K562 (cell line): ENCODE measurements at regions not wholly inside any gene's neighbourhood (a gene's known extent, or its start where the extent isn't known, plus 50 kb on each side); places are given as distances from the start of the nearest gene placed in this dataset.

Experiments
- ATAC-seq: fragments of 200-7000 bp; cut with Tn5 transposase; 3 replicates; pipeline ENCODE4 v1.9.1; 2020; ENCODE audit warnings: moderate library complexity
- BruUV-seq: library from RNA; stranded (reverse); fragments of 400-500 nt; replicated peaks from 2 replicates; lab custom pipeline; 2021; lab: Mats Ljungman, UMichigan
- CTCF ChIA-PET: fragments of 300-600 bp; formaldehyde crosslinking; extraction: SDS; loops from one replicate; lab custom pipeline; 2021; ENCODE audit warnings: low intra/inter-chr PET ratio; lab: Yijun Ruan, JAX
- POLR2A ChIA-PET: fragments of 300-600, 350-650 bp; sonication (Branson Sonifier 250); formaldehyde crosslinking; extraction: SDS; loops from one replicate; lab custom pipeline; 2021; ENCODE audit warnings: antibody characterized with exemption, inconsistent platforms; lab: Yijun Ruan, JAX
- DNase-seq, 4 experiments: peaks; one replicate each; pipeline versions ENCODE4 v3.0.0 to v3.0.0-alpha.2; 2011 to 2018; ENCODE audit warnings: low spot score in 3 of 4, mixed read lengths in 3 of 4; ENCODE audit errors: extremely low read depth in 1 of 4
- FAIRE-seq: peaks from 2 replicates; lab custom pipeline; 2011; peaks lifted over from hg19 to GRCh38; lab: Jason Lieb, UNC
- H2AFZ ChIP-seq: 2 replicates; pipeline ENCODE4 v1.6.0; 2011; ENCODE audit warnings: low read depth, low read length, control low read depth, inconsistent platforms
- H3K27ac ChIP-seq: fragments of 200-600 bp; 3 replicates; pipeline ENCODE4 v1.8.0; 2011; ENCODE audit warnings: low read depth, mild to moderate bottlenecking, control low read depth, inconsistent platforms, low read length, moderate library complexity, mixed read lengths; ENCODE audit errors: extremely low read depth
- H3K27me3 ChIP-seq, 2 experiments: fragments of 300-600 bp in 1 of 2; 2 replicates in 1 of 2; 3 replicates in 1 of 2; pipeline versions ENCODE4 v1.6.0 to v1.8.0; 2011; ENCODE audit warnings: inconsistent platforms in 2 of 2, low read length in 2 of 2, mild to moderate bottlenecking in 1 of 2, mixed read lengths in 1 of 2, moderate library complexity in 1 of 2; ENCODE audit not compliant: control insufficient read depth in 2 of 2, insufficient read depth in 2 of 2
- H3K36me3 ChIP-seq: fragments of 300-600 bp; 3 replicates; pipeline ENCODE4 v1.8.0; 2011; ENCODE audit warnings: mild to moderate bottlenecking, low read length, inconsistent platforms; ENCODE audit not compliant: control insufficient read depth, insufficient read depth
- H3K4me1 ChIP-seq, 2 experiments: fragments of 200-600 bp in 1 of 2; replicated peaks in 1 of 2; 2 replicates in 1 of 2; 3 replicates in 1 of 2; pipeline versions ENCODE4 v1.5.1 to v1.8.0; 2011; ENCODE audit warnings: inconsistent platforms in 2 of 2, low read length in 2 of 2, mild to moderate bottlenecking in 1 of 2, mixed read lengths in 1 of 2, moderate library complexity in 1 of 2; ENCODE audit not compliant: control insufficient read depth in 2 of 2, insufficient read depth in 2 of 2
- H3K4me2 ChIP-seq: 2 replicates; pipeline ENCODE4 v1.6.1; 2011; ENCODE audit warnings: low read length, control low read depth, inconsistent platforms, mixed read lengths; ENCODE audit not compliant: insufficient read depth
- H3K4me3 ChIP-seq: fragments of 200-600 bp; sonication (generic), shearing (Covaris generic); 2 replicates; pipeline ENCODE4 v1.5.1; 2016; ENCODE audit warnings: control low read depth, inconsistent platforms
- H3K79me2 ChIP-seq: fragments of 200-600 bp; 3 replicates; pipeline ENCODE4 v1.8.0; 2011; ENCODE audit warnings: low read length, inconsistent platforms; ENCODE audit not compliant: control insufficient read depth, insufficient read depth
- H3K9ac ChIP-seq, 2 experiments: 2 replicates each; pipeline versions ENCODE4 v1.6.0 to v1.6.1; 2011; ENCODE audit warnings: low read depth in 2 of 2, low read length in 2 of 2, control low read depth in 1 of 2, inconsistent platforms in 1 of 2, mild to moderate bottlenecking in 1 of 2, mixed read lengths in 1 of 2; ENCODE audit not compliant: insufficient read depth in 1 of 2
- H3K9me1 ChIP-seq: one replicate; pipeline ENCODE4 v1.6.0; 2011; ENCODE audit warnings: inconsistent platforms, mild to moderate bottlenecking, low read length, moderate library complexity; ENCODE audit not compliant: control insufficient read depth, insufficient read depth
- H3K9me3 ChIP-seq: replicated peaks from 2 replicates; pipeline ENCODE4 v1.5.1; 2011; ENCODE audit warnings: low read depth, low read length, inconsistent platforms; ENCODE audit not compliant: control insufficient read depth, insufficient read depth
- H4K20me1 ChIP-seq: replicated peaks from 2 replicates; pipeline ENCODE4 v1.6.1; 2011; ENCODE audit warnings: low read length, inconsistent platforms, mixed read lengths; ENCODE audit not compliant: control insufficient read depth, insufficient read depth
- CEBPB ChIP-seq: fragments of 450-650 bp; IDR thresholded peaks from 2 replicates; pipeline ENCODE4 v1.6.1; 2016; ENCODE audit warnings: missing genetic modification characterization, missing compliant biosample characterization
- CHD1 ChIP-seq: fragments of 200-600 bp; sonication (generic); IDR thresholded peaks from one replicate; pipeline ENCODE4 v1.6.1; 2012; ENCODE audit warnings: mild to moderate bottlenecking, moderate library complexity, low read length, inconsistent platforms
- CREM ChIP-seq: IDR thresholded peaks from 2 replicates; pipeline ENCODE4 v1.6.1; 2014; ENCODE audit warnings: antibody characterized with exemption, low read depth
- ESRRA ChIP-seq: fragments of 450-650 bp; IDR thresholded peaks from 2 replicates; pipeline ENCODE4 v1.6.1; 2014; ENCODE audit warnings: low read depth, mild to moderate bottlenecking, moderate library complexity, borderline replicate concordance
- ETS2 ChIP-seq: IDR thresholded peaks from 2 replicates; pipeline ENCODE4 v1.6.1; 2016; ENCODE audit warnings: borderline replicate concordance, missing genetic modification characterization, mild to moderate bottlenecking, moderate library complexity, missing compliant biosample characterization; ENCODE audit not compliant: poor library complexity, severe bottlenecking
- FOXA3 ChIP-seq, 2 experiments: fragments of 450-650 bp in 1 of 2; sonication (generic) in 1 of 2; formaldehyde crosslinking; IDR thresholded peaks in 1 of 2; conservative IDR thresholded peaks in 1 of 2; 2 replicates each; pipeline versions ENCODE4 v1.4.0 to v1.8.0; 2020 to 2022; ENCODE audit warnings: mild to moderate bottlenecking in 2 of 2, missing genetic modification reagents in 1 of 2
- FOXP1 ChIP-seq: sonication (generic); formaldehyde crosslinking; IDR thresholded peaks from 2 replicates; pipeline ENCODE4 v1.8.0; 2022; ENCODE audit warnings: mild to moderate bottlenecking, missing genetic modification reagents
- HDAC2 ChIP-seq: fragments of 450-650 bp; IDR thresholded peaks from 2 replicates; pipeline ENCODE4 v1.6.1; 2016; ENCODE audit warnings: mild to moderate bottlenecking
- ILF3 ChIP-seq: fragments of 450-650 bp; IDR thresholded peaks from 2 replicates; pipeline ENCODE4 v1.6.1; 2018; ENCODE audit warnings: antibody characterized with exemption, mild to moderate bottlenecking, moderate library complexity, borderline replicate concordance
- KLF13 ChIP-seq: fragments of 450-650 bp; IDR thresholded peaks from 2 replicates; pipeline ENCODE4 v1.6.1; 2016; ENCODE audit warnings: missing genetic modification characterization, low read depth, mild to moderate bottlenecking, missing compliant biosample characterization, moderate library complexity, borderline replicate concordance
- NFXL1 ChIP-seq: fragments of 450-650 bp; formaldehyde crosslinking; IDR thresholded peaks from 2 replicates; pipeline ENCODE4 v1.4.0; 2021; ENCODE audit warnings: mild to moderate bottlenecking
- NRF1 ChIP-seq, 2 experiments: fragments of 450-650 bp; IDR thresholded peaks in 1 of 2; conservative IDR thresholded peaks in 1 of 2; 2 replicates each; pipeline ENCODE4 v1.6.1; 2014; ENCODE audit warnings: mild to moderate bottlenecking in 2 of 2
- RAD21 ChIP-seq, 2 experiments: fragments of 250-450 bp in 1 of 2; fragments of 450-650 bp in 1 of 2; sonication (Bioruptor Pico) in 1 of 2; formaldehyde crosslinking in 1 of 2; IDR thresholded peaks in 1 of 2; conservative IDR thresholded peaks in 1 of 2; 2 replicates each; pipeline versions ENCODE4 v1.4.0 to v1.8.0; 2020 to 2022; ENCODE audit warnings: mild to moderate bottlenecking in 2 of 2, moderate library complexity in 1 of 2
- TCFL5 ChIP-seq: fragments of 250-450 bp; sonication (Bioruptor Pico); conservative IDR thresholded peaks from 2 replicates; pipeline ENCODE4 v1.6.1; 2021; ENCODE audit warnings: mild to moderate bottlenecking, moderate library complexity, matching md5 sums
- ZFP30 ChIP-seq: fragments of 250-450 bp; sonication (Bioruptor Pico); IDR thresholded peaks from 2 replicates; pipeline ENCODE4 v1.8.0; 2022; ENCODE audit warnings: moderate library complexity, mild to moderate bottlenecking, inconsistent platforms, borderline replicate concordance
- ZFX ChIP-seq: sonication (generic); formaldehyde crosslinking; IDR thresholded peaks from 2 replicates; pipeline ENCODE4 v1.8.0; 2022; ENCODE audit warnings: mild to moderate bottlenecking, missing genetic modification reagents, moderate library complexity
- ZNF24 ChIP-seq: fragments of 450-650 bp; IDR thresholded peaks from 2 replicates; pipeline ENCODE4 v1.6.1; 2016
- WGBS: fragments of 100-300 bp; shearing (Covaris generic); methylation state at CpG from one replicate; pipeline ENCODE4 v1.1.6; 2016; ENCODE audit warnings: low coverage, mixed read lengths; ENCODE audit not compliant: insufficient coverage; ENCODE audit errors: missing lambda C conversion rate; 5-methylcytosine and 5-hydroxymethylcytosine counted together
- in situ Hi-C: fragments of 300-500 bp; cut with MboI; formaldehyde crosslinking; loops from 4 replicates; pipeline ENCODE4 v1.15.0; 2018; ENCODE audit warnings: inconsistent platforms, mixed read lengths
- intact Hi-C: fragments of 100-400 bp; cut with micrococcal nuclease; formaldehyde crosslinking; loops from 2 replicates; pipeline ENCODE4 v1.14.2; 2022
- TF ChIP-seq, protein P1 (sequence below): fragments of 450-650 bp; IDR thresholded peaks from 2 replicates; pipeline ENCODE4 v1.6.1; 2016; ENCODE audit warnings: antibody characterized with exemption
- TF ChIP-seq, protein P2 (sequence below): fragments of 250-450 bp; sonication (Bioruptor Pico); IDR thresholded peaks from 2 replicates; pipeline ENCODE4 v1.5.0; 2021

DNA sequence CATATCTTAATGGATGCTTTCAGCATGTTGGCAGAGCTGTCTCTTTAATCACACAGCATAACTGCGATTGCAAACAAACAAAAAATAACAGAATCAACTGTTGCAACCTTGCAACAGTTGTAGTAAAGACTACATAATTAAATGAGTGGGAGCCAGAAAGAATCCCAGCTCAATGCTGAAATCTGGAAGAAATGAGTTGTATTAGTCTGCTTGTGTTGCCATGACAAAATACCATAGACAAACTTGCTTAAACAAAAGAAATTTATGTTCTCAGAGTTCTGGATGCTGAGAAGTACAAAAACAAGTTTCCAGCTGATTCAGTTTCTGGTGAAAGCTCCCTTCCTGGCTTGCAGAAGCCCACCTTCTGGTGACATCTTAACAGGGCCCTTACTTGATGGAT, 260.9 kb upstream of the TUSC1 start (continued):
- TF ChIP-seq RAD21 (CRISPR knock-in tag; conservative IDR thresholded peaks at IDR 0.05 in 1 of 2, IDR thresholded peaks at IDR 0.05 in 1 of 2): no peak
- TF ChIP-seq KLF13: no peak
- no peak for TF ChIP-seq TCFL5 (CRISPR knock-in tag)

DNA sequence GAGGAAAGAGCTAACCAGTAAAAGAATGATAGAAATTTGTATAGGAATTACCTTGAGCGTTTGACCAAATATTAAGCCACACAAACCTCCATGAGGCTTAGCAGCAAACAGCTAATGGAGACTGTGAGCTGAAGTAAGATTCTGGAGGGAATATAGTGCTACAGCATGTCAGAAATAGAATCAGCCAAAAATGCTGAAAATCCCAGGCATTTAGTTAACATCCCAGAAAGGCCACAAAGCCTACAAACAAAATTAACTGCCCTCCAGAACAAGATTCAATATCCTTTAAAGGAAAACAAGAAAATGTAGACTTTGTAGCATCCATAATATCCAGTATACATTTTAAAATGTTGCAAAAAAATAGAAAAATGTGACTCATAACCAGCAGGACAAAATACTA, 257.8 kb upstream of the TUSC1 start:
- no peaks in the 10 kb centered on the region for H3K4me1 ChIP-seq
- no peak overlapping the region for H3K27ac ChIP-seq
- H3K9ac ChIP-seq: no peak overlapping the region
- H3K9me1 ChIP-seq: no peaks in the 10 kb centered on the region
- CTCF ChIA-PET: no interaction called here
- ATAC-seq: no peak
- TF ChIP-seq NFXL1: no peak
- no peak for TF ChIP-seq CREM
- TF ChIP-seq CEBPB (tag): no peak
- TF ChIP-seq FOXA3 (CRISPR knock-in tag; conservative IDR thresholded peaks at IDR 0.05 in 1 of 2, IDR thresholded peaks at IDR 0.05 in 1 of 2): no peak
- TF ChIP-seq, protein P1, sequence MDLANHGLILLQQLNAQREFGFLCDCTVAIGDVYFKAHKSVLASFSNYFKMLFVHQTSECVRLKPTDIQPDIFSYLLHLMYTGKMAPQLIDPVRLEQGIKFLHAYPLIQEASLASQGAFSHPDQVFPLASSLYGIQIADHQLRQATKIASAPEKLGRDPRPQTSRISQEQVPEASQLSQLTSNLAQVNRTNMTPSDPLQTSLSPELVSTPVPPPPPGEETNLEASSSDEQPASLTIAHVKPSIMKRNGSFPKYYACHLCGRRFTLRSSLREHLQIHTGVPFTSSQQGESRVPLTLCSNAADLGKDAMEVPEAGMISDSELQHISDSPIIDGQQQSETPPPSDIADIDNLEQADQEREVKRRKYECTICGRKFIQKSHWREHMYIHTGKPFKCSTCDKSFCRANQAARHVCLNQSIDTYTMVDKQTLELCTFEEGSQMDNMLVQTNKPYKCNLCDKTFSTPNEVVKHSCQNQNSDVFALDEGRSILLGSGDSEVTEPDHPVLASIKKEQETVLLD: no peak
- no peak for TF ChIP-seq ZFP30
- TF ChIP-seq HDAC2: no peak
- no peak for TF ChIP-seq NRF1 (conservative IDR thresholded peaks at IDR 0.05 in 1 of 2, IDR thresholded peaks at IDR 0.05 in 1 of 2)
- no peak for TF ChIP-seq ESRRA
- no peak for TF ChIP-seq CHD1
- TF ChIP-seq ILF3: no peak
- no peak for TF ChIP-seq ZNF24
- TF ChIP-seq, protein P2, sequence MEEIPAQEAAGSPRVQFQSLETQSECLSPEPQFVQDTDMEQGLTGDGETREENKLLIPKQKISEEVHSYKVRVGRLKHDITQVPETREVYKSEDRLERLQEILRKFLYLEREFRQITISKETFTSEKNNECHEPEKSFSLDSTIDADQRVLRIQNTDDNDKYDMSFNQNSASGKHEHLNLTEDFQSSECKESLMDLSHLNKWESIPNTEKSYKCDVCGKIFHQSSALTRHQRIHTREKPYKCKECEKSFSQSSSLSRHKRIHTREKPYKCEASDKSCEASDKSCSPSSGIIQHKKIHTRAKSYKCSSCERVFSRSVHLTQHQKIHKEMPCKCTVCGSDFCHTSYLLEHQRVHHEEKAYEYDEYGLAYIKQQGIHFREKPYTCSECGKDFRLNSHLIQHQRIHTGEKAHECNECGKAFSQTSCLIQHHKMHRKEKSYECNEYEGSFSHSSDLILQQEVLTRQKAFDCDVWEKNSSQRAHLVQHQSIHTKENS (CRISPR knock-in tag): no peak
- TF ChIP-seq FOXP1 (CRISPR knock-in tag): no peak
- TF ChIP-seq ZFX (CRISPR knock-in tag): no peak
- no peak for TF ChIP-seq ETS2 (tag)
- in situ Hi-C loops: no loop called here
- no peak overlapping the region for H3K4me2 ChIP-seq
- H3K36me3 ChIP-seq: no peaks in the 10 kb centered on the region
- intact Hi-C loops: no loop called here
- no TSS peak for BruUV-seq
- no peaks in the 10 kb centered on the region for H4K20me1 ChIP-seq
- no peaks in the 10 kb centered on the region for H3K79me2 ChIP-seq
- POLR2A ChIA-PET: no interaction called here
- H3K27me3 ChIP-seq: no peaks in the 10 kb centered on the region
- no peak overlapping the region for H2AFZ ChIP-seq
- WGBS: no CpG with 5 or more reads among the region's 1 CpG
- no peak overlapping the region for H3K4me3 ChIP-seq
- H3K9me3 ChIP-seq: no peaks in the 10 kb centered on the region
- no peak for DNase-seq
- no peak for FAIRE-seq
